ENCODE measurements at regions not wholly inside any gene's neighbourhood (a gene's known extent, or its start where the extent isn't known, plus 50 kb on each side); places are given as distances from the start of the nearest gene placed in this dataset.

GRCh38 chr11:45482331-45482730 lies 183.1 kb downstream of the CHST1 start:
- Histone ChIP-seq H3K36me3 (no peaks in the 10 kb centered on the region), H3K27me3 (replicated peaks in 1 of 7) (peaks cover 0 to 52% (median 0%) of the 10 kb centered on the region in 7 donors), H3K4me1 (no peaks in the 10 kb centered on the region), H3K4me3 (no peak overlapping the region), H3K9me3 (no peaks in the 10 kb centered on the region), H3K27ac (no peak overlapping the region)
- WGBS, 5 donors = 66 to 83% (median 71%) methylated on average over 7 of the region's 7 CpGs
- DNase-seq = no peak
- TF ChIP-seq POLR2AphosphoS5 (IDR thresholded peaks at IDR 0.05) = no peak
- TF ChIP-seq CTCF (IDR thresholded peaks at IDR 0.05 in 8 of 11, conservative IDR thresholded peaks at IDR 0.05 in 3 of 11) = no peak
- no peak for TF ChIP-seq POLR2A (IDR thresholded peaks at IDR 0.05)
- intact Hi-C loops (cut with DNase I; ENCODE audit: low total_unique reads) = no loop called here

- H3K4me1 ChIP-seq = no peaks in the 10 kb centered on the region
- H3K27me3 ChIP-seq (replicated peaks in 1 of 7) = peaks cover 0 to 52% (median 0%) of the 10 kb centered on the region in 7 donors
- no peak overlapping the region for H3K27ac ChIP-seq
- TF ChIP-seq POLR2A (IDR thresholded peaks at IDR 0.05) = no peak
- TF ChIP-seq POLR2AphosphoS5 (IDR thresholded peaks at IDR 0.05) = no peak
- TF ChIP-seq CTCF (IDR thresholded peaks at IDR 0.05 in 8 of 11, conservative IDR thresholded peaks at IDR 0.05 in 3 of 11) = no peak
- H3K4me3 ChIP-seq = no peak overlapping the region
- no peak for DNase-seq
- intact Hi-C loops (cut with DNase I; ENCODE audit: low total_unique reads) = no loop called here
- WGBS, 5 donors = 66 to 79% (median 74%) methylated on average over 3 of the region's 3 CpGs
- H3K36me3 ChIP-seq = no peaks in the 10 kb centered on the region
- H3K9me3 ChIP-seq = no peaks in the 10 kb centered on the region
Measured at GRCh38 chr11:45481026-45481425, 184.4 kb downstream of the CHST1 start.

- Histone ChIP-seq H3K4me1 (no peaks in the 10 kb centered on the region), H3K27ac (no peak overlapping the region), H3K4me3 (no peak overlapping the region), H3K36me3 (no peaks in the 10 kb centered on the region), H3K27me3 (replicated peaks in 1 of 7) (peaks cover 0 to 35% (median 0%) of the 10 kb centered on the region in 7 donors), H3K9me3 (no peaks in the 10 kb centered on the region)
- intact Hi-C loops (cut with DNase I; ENCODE audit: low total_unique reads) = no loop called here
- WGBS, 5 donors = 75 to 100% (median 88%) methylated on average over 1 of the region's 1 CpG
- TF ChIP-seq CTCF (IDR thresholded peaks at IDR 0.05 in 8 of 11, conservative IDR thresholded peaks at IDR 0.05 in 3 of 11) = no peak
- no peak for TF ChIP-seq POLR2AphosphoS5 (IDR thresholded peaks at IDR 0.05)
- TF ChIP-seq POLR2A (IDR thresholded peaks at IDR 0.05) = no peak
- DNase-seq = no peak
Measured at GRCh38 chr11:45477588-45477987, 187.8 kb downstream of the CHST1 start.

GRCh38 chr11:45476126-45476525 lies 189.3 kb downstream of the CHST1 start:
- DNase-seq = no peak
- Histone ChIP-seq H3K9me3 (no peaks in the 10 kb centered on the region), H3K36me3 (no peaks in the 10 kb centered on the region), H3K27ac (no peak overlapping the region), H3K4me3 (no peak overlapping the region), H3K4me1 (peaks cover 0 to 3% (median 0%) of the 10 kb centered on the region in 6 donors), H3K27me3 (replicated peaks in 1 of 7) (peaks cover 0 to 21% (median 0%) of the 10 kb centered on the region in 7 donors)
- intact Hi-C loops (cut with DNase I; ENCODE audit: low total_unique reads) = no loop called here
- 84 to 97% (median 89%) methylated on average over 2 of the region's 2 CpGs for WGBS, 5 donors
- no peak for TF ChIP-seq CTCF (IDR thresholded peaks at IDR 0.05 in 8 of 11, conservative IDR thresholded peaks at IDR 0.05 in 3 of 11)
- TF ChIP-seq POLR2AphosphoS5 (IDR thresholded peaks at IDR 0.05) = no peak
- TF ChIP-seq POLR2A (IDR thresholded peaks at IDR 0.05) = no peak
